C4-2B (cell line): ENCODE measurements at regions not wholly inside any gene's neighbourhood (a gene's known extent, or its start where the extent isn't known, plus 50 kb on each side); places are given as distances from the start of the nearest gene placed in this dataset.

Experiments used
- H3K27ac ChIP-seq: fragments of 450-650 bp; 2 replicates; pipeline ENCODE4 v1.5.1; 2017
- CTCF ChIP-seq: fragments of 450-650 bp; conservative IDR thresholded peaks from 2 replicates; pipeline ENCODE4 v1.5.1; 2017; ENCODE audit warnings: mild to moderate bottlenecking
- ZFX ChIP-seq: fragments of 450-650 bp; IDR thresholded peaks from 2 replicates; pipeline ENCODE4 v1.6.1; 2017

- TF ChIP-seq CTCF (no peak), ZFX (no peak)
- no peak overlapping the region for H3K27ac ChIP-seq
These were observed 174.7 kb downstream of the POU4F1 start for GRCh38 chr13:78428646-78429045.

- no peak for TF ChIP-seq ZFX
- no peak for TF ChIP-seq CTCF
- no peak overlapping the region for H3K27ac ChIP-seq
These were observed 177.2 kb downstream of the POU4F1 start for GRCh38 chr13:78426183-78426582.

- TF ChIP-seq CTCF (no peak), ZFX (no peak)
- no peak overlapping the region for H3K27ac ChIP-seq
These were observed 182.5 kb downstream of the POU4F1 start for GRCh38 chr13:78420814-78421213.

GRCh38 chr13:78413887-78414553 lies 189.3 kb downstream of the POU4F1 start:
- no peak overlapping the region for H3K27ac ChIP-seq
- TF ChIP-seq ZFX (no peak), CTCF (no peak)

- H3K27ac ChIP-seq = no peak overlapping the region
- no peak for TF ChIP-seq CTCF
- no peak for TF ChIP-seq ZFX
These were observed 192.5 kb downstream of the POU4F1 start for GRCh38 chr13:78410847-78411246.

- H3K27ac ChIP-seq = no peak overlapping the region
- TF ChIP-seq CTCF = no peak
- TF ChIP-seq ZFX = no peak
These were observed 193.2 kb downstream of the POU4F1 start for GRCh38 chr13:78410164-78410563.

- TF ChIP-seq ZFX (no peak), CTCF (no peak)
- H3K27ac ChIP-seq = no peak overlapping the region
These were observed 194.2 kb downstream of the POU4F1 start for GRCh38 chr13:78409172-78409571.
